Neuronal stem cell (in vitro differentiated cells): ENCODE measurements at regions not wholly inside any gene's neighbourhood (a gene's known extent, or its start where the extent isn't known, plus 50 kb on each side); places are given as distances from the start of the nearest gene placed in this dataset.

ENCODE experiments used
- DNase-seq: peaks from one replicate; pipeline ENCODE4 v3.0.0-alpha.2; 2013; ENCODE audit warnings: low spot score
- H2AFZ ChIP-seq: one replicate; pipeline ENCODE4 v1.6.1; 2013; ENCODE audit warnings: mild to moderate bottlenecking, low read length, inconsistent platforms
- H2AK5ac ChIP-seq: 2 replicates; pipeline ENCODE4 v1.6.1; 2013; ENCODE audit warnings: low read depth, mild to moderate bottlenecking, inconsistent platforms, low read length, moderate library complexity, mixed read lengths
- H2BK120ac ChIP-seq: 2 replicates; pipeline ENCODE4 v1.6.1; 2013; ENCODE audit warnings: low read depth, mild to moderate bottlenecking, inconsistent platforms, low read length, moderate library complexity, mixed read lengths
- H2BK12ac ChIP-seq: one replicate; pipeline ENCODE4 v1.6.1; 2013; ENCODE audit warnings: low read length, inconsistent platforms
- H2BK15ac ChIP-seq: 2 replicates; pipeline ENCODE4 v1.6.1; 2013; ENCODE audit warnings: mild to moderate bottlenecking, low read length, inconsistent platforms, mixed read lengths
- H2BK5ac ChIP-seq: one replicate; pipeline ENCODE4 v1.6.1; 2013; ENCODE audit warnings: inconsistent platforms, mild to moderate bottlenecking, low read length, moderate library complexity
- H3K14ac ChIP-seq: one replicate; pipeline ENCODE4 v1.6.1; 2013; ENCODE audit warnings: low read length, inconsistent platforms
- H3K18ac ChIP-seq: 2 replicates; pipeline ENCODE4 v1.6.1; 2013; ENCODE audit warnings: low read length, inconsistent platforms
- H3K23ac ChIP-seq: 2 replicates; pipeline ENCODE4 v1.6.1; 2013; ENCODE audit warnings: low read depth, mild to moderate bottlenecking, mixed read lengths, low read length, inconsistent platforms; ENCODE audit not compliant: poor library complexity
- H3K27ac ChIP-seq: replicated peaks from 3 replicates; pipeline ENCODE4 v1.5.1; 2013; ENCODE audit warnings: low read length, inconsistent platforms
- H3K27me3 ChIP-seq, 3 experiments: 2 replicates each; pipeline ENCODE4 v1.6.1; 2013; ENCODE audit warnings: low read length in 3 of 3, mild to moderate bottlenecking in 2 of 3, inconsistent platforms in 1 of 3, low read depth in 1 of 3, mixed read lengths in 1 of 3, moderate library complexity in 1 of 3; ENCODE audit not compliant: control insufficient read depth in 3 of 3, insufficient read depth in 3 of 3
- H3K36me3 ChIP-seq, 2 donors: replicated peaks in 1 of 2; 2 replicates each; pipeline ENCODE4 v1.6.1; 2013; ENCODE audit warnings: low read length in 2 of 2; ENCODE audit not compliant: control insufficient read depth in 2 of 2, insufficient read depth in 2 of 2
- H3K4ac ChIP-seq: 2 replicates; pipeline ENCODE4 v1.6.1; 2013; ENCODE audit warnings: inconsistent platforms, mild to moderate bottlenecking, low read length, moderate library complexity
- H3K4me1 ChIP-seq, 2 donors: 1 replicate in 1 of 2; 2 replicates in 1 of 2; pipeline ENCODE4 v1.6.1; 2013; ENCODE audit warnings: low read length in 2 of 2, low read depth in 1 of 2; ENCODE audit not compliant: control insufficient read depth in 2 of 2, insufficient read depth in 1 of 2
- H3K4me2 ChIP-seq: one replicate; pipeline ENCODE4 v1.6.1; 2013; ENCODE audit warnings: mild to moderate bottlenecking, low read length, inconsistent platforms; ENCODE audit not compliant: insufficient read depth, poor library complexity, severe bottlenecking
- H3K4me3 ChIP-seq, 2 donors: 2 replicates each; pipeline ENCODE4 v1.5.1; 2013; ENCODE audit warnings: low read length in 2 of 2, mild to moderate bottlenecking in 2 of 2, inconsistent platforms in 1 of 2, moderate library complexity in 1 of 2
- H3K79me1 ChIP-seq: one replicate; pipeline ENCODE4 v1.6.1; 2013; ENCODE audit warnings: low read depth, mild to moderate bottlenecking, inconsistent platforms, low read length, moderate library complexity
- H3K9ac ChIP-seq: one replicate; pipeline ENCODE4 v1.6.1; 2013; ENCODE audit warnings: mild to moderate bottlenecking, low read depth, low read length, inconsistent platforms; ENCODE audit not compliant: poor library complexity
- H3K9me3 ChIP-seq, 2 donors: replicated peaks in 1 of 2; 2 replicates each; pipeline versions ENCODE3 to v1.6.1; 2013; ENCODE audit warnings: low read length in 2 of 2, mild to moderate bottlenecking in 2 of 2, inconsistent platforms in 1 of 2, low read depth in 1 of 2, mixed read lengths in 1 of 2, moderate library complexity in 1 of 2; ENCODE audit not compliant: control insufficient read depth in 2 of 2, insufficient read depth in 1 of 2
- H4K8ac ChIP-seq: one replicate; pipeline ENCODE4 v1.6.1; 2013; ENCODE audit warnings: low read depth, mild to moderate bottlenecking, inconsistent platforms, low read length, moderate library complexity
- H4K91ac ChIP-seq: one replicate; pipeline ENCODE4 v1.6.1; 2013; ENCODE audit warnings: low read length, low read depth, mild to moderate bottlenecking, inconsistent platforms; ENCODE audit not compliant: poor library complexity
- WGBS, 2 donors: extraction: QIAGEN DNeasy Blood & Tissue Kit; methylation state at CpG; one replicate each; pipeline ENCODE4 v1.1.7; 2013; ENCODE audit warnings: missing lambda C conversion rate in 2 of 2, mixed read lengths in 1 of 2; ENCODE audit not compliant: insufficient read length in 2 of 2, insufficient replicate concordance in 1 of 2; ENCODE audit errors: extremely low coverage in 2 of 2; 5-methylcytosine and 5-hydroxymethylcytosine counted together

DNA sequence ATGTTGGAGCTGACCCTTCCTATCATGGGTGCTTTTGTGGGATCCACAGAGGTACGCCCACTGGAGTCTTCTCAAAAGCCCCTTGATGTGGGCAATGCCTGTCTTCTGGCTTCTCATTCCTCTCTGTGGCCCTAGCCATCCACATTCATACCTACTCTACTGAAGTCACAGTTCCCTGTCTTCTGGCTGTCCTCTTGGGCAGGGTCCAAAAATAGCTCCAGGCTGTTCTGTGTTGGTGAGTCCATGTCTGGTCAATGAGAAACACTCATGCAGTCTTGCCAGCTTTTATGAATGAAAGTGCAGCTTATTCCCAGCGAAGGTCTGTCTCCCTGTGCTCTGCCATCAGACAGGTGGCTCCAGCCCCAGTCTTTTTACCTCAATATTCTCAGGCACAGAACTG is 135.9 kb upstream of the MDM1 start:
- Histone ChIP-seq H3K36me3 (no peaks in the 10 kb centered on the region), H3K14ac (no peak overlapping the region), H3K9me3 (no peaks in the 10 kb centered on the region), H3K27ac (no peak overlapping the region), H3K4ac (no peak overlapping the region), H4K91ac (no peak overlapping the region), H3K79me1 (no peaks in the 10 kb centered on the region), H2BK12ac (no peak overlapping the region), H2BK5ac (no peak overlapping the region), H3K27me3 (no peaks in the 10 kb centered on the region), H3K4me1 (no peaks in the 10 kb centered on the region), H3K23ac (no peak overlapping the region), H3K4me2 (no peak overlapping the region), H4K8ac (no peak overlapping the region), H2BK120ac (no peak overlapping the region), H2AFZ (no peak overlapping the region), H3K4me3 (no peak overlapping the region), H3K18ac (peak overlapping the region; percentile 35), H2AK5ac (no peak overlapping the region), H2BK15ac (no peak overlapping the region), H3K9ac (no peak overlapping the region)
- no peak for DNase-seq
- WGBS, 2 donors = no CpG with 5 or more reads among the region's 2 CpGs

DNA sequence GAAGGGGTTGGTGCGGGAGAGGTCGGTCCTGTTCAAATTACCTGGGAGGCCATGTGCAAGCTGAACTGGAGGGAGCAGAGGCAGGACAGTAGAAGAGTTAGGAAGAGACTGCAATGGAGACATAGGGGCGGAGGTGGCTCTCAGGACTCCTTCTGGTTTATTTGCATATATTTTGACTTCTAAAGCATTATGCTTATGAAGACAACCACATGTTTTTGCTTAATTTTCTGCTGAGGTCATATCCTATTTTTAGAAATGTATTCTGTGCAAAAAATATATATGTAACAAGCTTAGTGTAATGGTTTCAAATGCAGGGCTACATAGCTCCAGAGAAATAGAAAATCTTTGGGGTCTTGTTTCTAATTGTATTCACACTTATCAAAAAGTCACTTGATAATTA is 137.0 kb upstream of the MDM1 start:
- no peaks in the 10 kb centered on the region for H3K4me1 ChIP-seq
- H3K9me3 ChIP-seq = no peaks in the 10 kb centered on the region
- H3K4me3 ChIP-seq = no peak overlapping the region
- H2AFZ ChIP-seq = no peak overlapping the region
- H3K23ac ChIP-seq = no peak overlapping the region
- no peak overlapping the region for H3K27ac ChIP-seq
- H2BK15ac ChIP-seq = no peak overlapping the region
- no peak for DNase-seq
- H2BK5ac ChIP-seq = no peak overlapping the region
- no peak overlapping the region for H2BK120ac ChIP-seq
- H3K4ac ChIP-seq = no peak overlapping the region
- H2AK5ac ChIP-seq = no peak overlapping the region
- H4K8ac ChIP-seq = no peak overlapping the region
- H4K91ac ChIP-seq = no peak overlapping the region
- H3K36me3 ChIP-seq = no peaks in the 10 kb centered on the region
- no peaks in the 10 kb centered on the region for H3K27me3 ChIP-seq
- H3K14ac ChIP-seq = no peak overlapping the region
- H3K79me1 ChIP-seq = no peaks in the 10 kb centered on the region
- WGBS, 2 donors = no CpG with 5 or more reads among the region's 3 CpGs
- H3K4me2 ChIP-seq = no peak overlapping the region
- no peak overlapping the region for H2BK12ac ChIP-seq
- H3K18ac ChIP-seq = no peak overlapping the region
- no peak overlapping the region for H3K9ac ChIP-seq

DNA sequence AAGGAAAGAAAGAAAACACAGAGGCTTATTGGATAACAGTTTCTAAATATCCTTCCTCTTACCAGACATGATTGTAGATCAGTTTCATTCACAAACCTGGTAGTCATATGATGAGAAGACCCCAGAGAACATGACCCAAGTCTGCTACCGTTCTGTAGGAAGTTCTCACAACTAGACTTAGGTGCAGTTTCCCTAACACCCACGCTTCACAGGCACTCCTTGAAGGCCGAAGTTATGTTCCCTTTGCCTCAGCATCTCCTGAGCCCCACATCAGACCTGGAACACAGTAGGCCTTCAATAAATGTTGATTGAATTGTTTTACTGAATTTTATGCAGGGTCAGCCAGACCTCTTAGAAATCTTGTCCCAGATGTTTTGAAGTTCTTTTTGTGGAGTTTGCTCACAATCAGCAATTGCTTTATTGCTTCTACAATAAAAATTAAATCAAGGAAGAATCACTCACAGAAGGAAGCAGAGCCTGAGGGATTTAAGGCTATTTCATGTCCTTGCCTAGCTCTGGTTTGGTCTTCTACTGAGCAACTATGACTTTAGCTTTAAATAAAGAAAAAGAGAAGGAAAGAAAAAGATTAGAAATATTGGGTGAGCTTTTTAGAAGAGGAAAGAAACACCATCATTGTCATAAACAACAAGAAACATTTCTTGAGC is 138.6 kb upstream of the MDM1 start:
- H3K27ac ChIP-seq = no peak overlapping the region
- WGBS, 2 donors = no CpG with 5 or more reads among the region's 3 CpGs
- no peak overlapping the region for H3K18ac ChIP-seq
- no peaks in the 10 kb centered on the region for H3K79me1 ChIP-seq
- no peaks in the 10 kb centered on the region for H3K9me3 ChIP-seq
- H2AK5ac ChIP-seq = no peak overlapping the region
- H3K4me1 ChIP-seq = no peaks in the 10 kb centered on the region
- no peak overlapping the region for H3K4me2 ChIP-seq
- no peak overlapping the region for H3K9ac ChIP-seq
- H2BK12ac ChIP-seq = no peak overlapping the region
- H4K91ac ChIP-seq = no peak overlapping the region
- H2BK15ac ChIP-seq = no peak overlapping the region
- no peak overlapping the region for H4K8ac ChIP-seq
- no peak overlapping the region for H2AFZ ChIP-seq
- H3K23ac ChIP-seq = no peak overlapping the region
- no peak overlapping the region for H3K4me3 ChIP-seq
- no peak overlapping the region for H2BK120ac ChIP-seq
- H3K27me3 ChIP-seq = no peaks in the 10 kb centered on the region
- H2BK5ac ChIP-seq = no peak overlapping the region
- no peak overlapping the region for H3K14ac ChIP-seq
- H3K4ac ChIP-seq = no peak overlapping the region
- no peak for DNase-seq
- no peaks in the 10 kb centered on the region for H3K36me3 ChIP-seq

DNA sequence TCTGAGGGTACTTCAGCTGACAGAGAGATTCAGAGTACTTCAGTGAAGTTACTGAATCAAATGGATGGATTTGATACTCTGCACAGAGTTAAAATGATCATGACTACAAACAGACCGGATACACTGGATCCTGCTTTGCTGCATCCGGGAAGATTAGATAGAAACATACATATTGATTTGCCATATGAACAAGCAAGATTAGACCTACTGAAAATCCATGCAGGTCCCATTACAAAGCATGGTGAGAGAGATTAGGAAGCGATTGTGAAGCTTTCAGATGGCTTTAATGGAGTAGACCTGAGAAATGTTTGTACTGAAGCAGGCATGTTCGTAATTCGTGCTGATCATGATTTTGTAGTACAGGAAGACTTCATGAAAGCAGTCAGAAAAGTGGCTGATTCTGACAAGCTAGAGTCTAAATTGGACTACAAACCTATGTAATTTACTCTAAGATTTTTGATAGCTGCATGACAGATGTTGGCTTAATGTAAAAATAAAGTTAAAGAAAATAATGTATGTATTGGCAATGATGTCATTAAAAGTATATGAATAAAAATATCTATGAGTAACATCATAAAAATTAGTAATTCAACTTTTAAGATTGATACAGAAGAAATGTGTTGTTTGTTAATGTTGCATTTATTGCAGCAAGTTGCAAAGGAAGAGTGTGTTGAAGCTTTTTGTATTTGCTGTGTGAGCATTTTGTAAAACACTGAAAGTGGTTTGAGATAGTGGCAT is 136.1 kb upstream of the RAP1B start:
- Histone ChIP-seq H3K4me1 (peaks cover 0 to 8% of the 10 kb centered on the region in 2 donors), H3K14ac (no peak overlapping the region)
- no peak for DNase-seq

More for the DNA sequence above, 136.1 kb upstream of the RAP1B start:
- Histone ChIP-seq H2AFZ (no peak overlapping the region), H3K27me3 (no peaks in the 10 kb centered on the region), H2BK5ac (no peak overlapping the region), H3K4me2 (no peak overlapping the region), H2BK15ac (no peak overlapping the region), H3K36me3 (no peaks in the 10 kb centered on the region), H4K91ac (no peak overlapping the region), H3K23ac (no peak overlapping the region), H2AK5ac (no peak overlapping the region), H2BK120ac (no peak overlapping the region), H3K27ac (no peak overlapping the region), H3K4ac (no peak overlapping the region), H3K4me3 (no peak overlapping the region), H4K8ac (no peak overlapping the region), H3K9ac (no peak overlapping the region), H2BK12ac (no peak overlapping the region), H3K9me3 (no peaks in the 10 kb centered on the region), H3K18ac (no peak overlapping the region), H3K79me1 (no peaks in the 10 kb centered on the region)
- WGBS, 2 donors = no CpG with 5 or more reads among the region's 5 CpGs
